RWPE2 (cell line): ENCODE measurements at regions not wholly inside any gene's neighbourhood (a gene's known extent, or its start where the extent isn't known, plus 50 kb on each side); places are given as distances from the start of the nearest gene placed in this dataset.

ENCODE experiments used
- ATAC-seq: fragments of 200-7000 bp; cut with Tn5 transposase; 3 replicates; pipeline ENCODE4 v1.9.1; 2021; ENCODE audit warnings: low read depth
- DNase-seq: peaks from one replicate; pipeline ENCODE4 v3.0.0-alpha.2; 2020; ENCODE audit warnings: low spot score
- H3K27ac ChIP-seq: fragments of 450-650 bp; 2 replicates; pipeline ENCODE4 v1.5.1; 2017; ENCODE audit warnings: mild to moderate bottlenecking; ENCODE audit not compliant: poor library complexity, severe bottlenecking
- H3K27me3 ChIP-seq: fragments of 250-450 bp; sonication (Bioruptor Pico); 2 replicates; pipeline ENCODE4 v1.5.1; 2021; ENCODE audit warnings: mild to moderate bottlenecking, moderate library complexity; ENCODE audit not compliant: insufficient read depth, poor library complexity, severe bottlenecking
- H3K36me3 ChIP-seq: fragments of 250-450 bp; sonication (Bioruptor Pico); 2 replicates; pipeline ENCODE4 v1.5.1; 2020; ENCODE audit warnings: low read depth, mild to moderate bottlenecking, moderate library complexity
- H3K4me1 ChIP-seq: fragments of 250-450 bp; sonication (Bioruptor Pico); 2 replicates; pipeline ENCODE4 v1.5.1; 2021; ENCODE audit warnings: mild to moderate bottlenecking, moderate library complexity; ENCODE audit not compliant: insufficient read depth, poor library complexity, severe bottlenecking
- H3K4me3 ChIP-seq: fragments of 250-450 bp; sonication (Bioruptor Pico); 2 replicates; pipeline ENCODE4 v1.5.1; 2021; ENCODE audit warnings: mild to moderate bottlenecking, moderate library complexity; ENCODE audit not compliant: severe bottlenecking
- H3K9me3 ChIP-seq: fragments of 250-450 bp; sonication (Bioruptor Pico); 2 replicates; pipeline ENCODE4 v1.5.1; 2021; ENCODE audit warnings: mild to moderate bottlenecking, moderate library complexity; ENCODE audit not compliant: severe bottlenecking
- CTCF ChIP-seq: fragments of 450-650 bp; IDR thresholded peaks from one replicate; pipeline ENCODE4 v1.5.1; 2017; ENCODE audit warnings: mild to moderate bottlenecking, moderate library complexity; ENCODE audit not compliant: poor library complexity, severe bottlenecking

GRCh38 chr7:106600569-106601373 is 60.2 kb downstream of the CCDC71L start:
- no peak for TF ChIP-seq CTCF
- H3K4me1 ChIP-seq: peaks cover 10% of the 10 kb centered on the region
- no peaks in the 10 kb centered on the region for H3K36me3 ChIP-seq
- DNase-seq (no peak), ATAC-seq (no peak)
- H3K27me3 ChIP-seq: no peaks in the 10 kb centered on the region
- no peaks in the 10 kb centered on the region for H3K9me3 ChIP-seq
- H3K27ac ChIP-seq: no peak overlapping the region
- H3K4me3 ChIP-seq: no peak overlapping the region

GRCh38 chr7:106599343-106599698 is 61.6 kb downstream of the CCDC71L start:
- Histone ChIP-seq H3K9me3 (no peaks in the 10 kb centered on the region), H3K27me3 (no peaks in the 10 kb centered on the region), H3K4me1 (peaks cover 10% of the 10 kb centered on the region), H3K27ac (peak overlapping the region; percentile 34), H3K36me3 (no peaks in the 10 kb centered on the region), H3K4me3 (no peak overlapping the region)
- no peak for TF ChIP-seq CTCF
- DNase-seq (no peak), ATAC-seq (peak; percentile 84)

- ATAC-seq: peak; percentile 91
- peaks cover 10% of the 10 kb centered on the region for H3K4me1 ChIP-seq
- H3K36me3 ChIP-seq: no peaks in the 10 kb centered on the region
- H3K27me3 ChIP-seq: no peaks in the 10 kb centered on the region
- no peaks in the 10 kb centered on the region for H3K9me3 ChIP-seq
- no peak for DNase-seq
- peak overlapping the region; percentile 34 for H3K27ac ChIP-seq
- no peak for TF ChIP-seq CTCF
- H3K4me3 ChIP-seq: no peak overlapping the region
Measured at GRCh38 chr7:106598663-106599342, 62.2 kb downstream of the CCDC71L start.

- Histone ChIP-seq H3K4me1 (peaks cover 10% of the 10 kb centered on the region), H3K9me3 (no peaks in the 10 kb centered on the region), H3K36me3 (no peaks in the 10 kb centered on the region), H3K27ac (no peak overlapping the region), H3K27me3 (no peaks in the 10 kb centered on the region), H3K4me3 (no peak overlapping the region)
- DNase-seq (no peak), ATAC-seq (no peak)
- TF ChIP-seq CTCF: no peak
Measured at GRCh38 chr7:106597751-106598546, 63.0 kb downstream of the CCDC71L start.
